Adipocyte (in vitro differentiated cells): ENCODE measurements at regions not wholly inside any gene's neighbourhood (a gene's known extent, or its start where the extent isn't known, plus 50 kb on each side); places are given as distances from the start of the nearest gene placed in this dataset.
"Not testable (repeated sequence)": the region's sequence is repeated elsewhere in the genome, so short reads cannot be mapped to it uniquely, and the experiment has no call there.

ENCODE experiments used
- DNase-seq: peaks from one replicate; pipeline ENCODE4 v3.0.0-alpha.2; 2015; ENCODE audit warnings: low read depth
- H3K27me3 ChIP-seq: replicated peaks from 2 replicates; pipeline ENCODE4 v1.7.0; 2013; ENCODE audit warnings: mild to moderate bottlenecking, low read length, moderate library complexity; ENCODE audit not compliant: control insufficient read depth, insufficient read depth
- H3K36me3 ChIP-seq: 2 replicates; pipeline ENCODE4 v1.7.0; 2013; ENCODE audit warnings: low read length, mild to moderate bottlenecking, moderate library complexity; ENCODE audit not compliant: control insufficient read depth, insufficient read depth, severe bottlenecking
- H3K4me1 ChIP-seq: 2 replicates; pipeline ENCODE4 v1.7.0; 2013; ENCODE audit warnings: mild to moderate bottlenecking, low read length, moderate library complexity; ENCODE audit not compliant: control insufficient read depth, insufficient read depth
- H3K4me3 ChIP-seq: 2 replicates; pipeline ENCODE4 v1.7.0; 2013; ENCODE audit warnings: mild to moderate bottlenecking, low read length, moderate library complexity
- H3K9ac ChIP-seq: 2 replicates; pipeline ENCODE4 v1.7.0; 2013; ENCODE audit warnings: mild to moderate bottlenecking, low read length, moderate library complexity
- H3K9me3 ChIP-seq: 2 replicates; pipeline ENCODE4 v1.7.0; 2013; ENCODE audit warnings: mild to moderate bottlenecking, low read length, moderate library complexity; ENCODE audit not compliant: control insufficient read depth

- no peak for DNase-seq
- Histone ChIP-seq H3K36me3 (no peaks in the 10 kb centered on the region), H3K9me3 (no peaks in the 10 kb centered on the region), H3K9ac (no peak overlapping the region), H3K4me1 (no peaks in the 10 kb centered on the region), H3K27me3 (no peaks in the 10 kb centered on the region), H3K4me3 (no peak overlapping the region)
Observed at GRCh38 chr1:73356485-73356884, 841.5 kb downstream of the LRRIQ3 start.

- no peak overlapping the region for H3K9ac ChIP-seq
- H3K36me3 ChIP-seq = no peaks in the 10 kb centered on the region
- no peaks in the 10 kb centered on the region for H3K4me1 ChIP-seq
- H3K27me3 ChIP-seq = no peaks in the 10 kb centered on the region
- DNase-seq = no peak
- no peaks in the 10 kb centered on the region for H3K9me3 ChIP-seq
- H3K4me3 ChIP-seq = no peak overlapping the region
Observed at GRCh38 chr1:73343947-73344346, 854.0 kb downstream of the LRRIQ3 start.

DNA sequence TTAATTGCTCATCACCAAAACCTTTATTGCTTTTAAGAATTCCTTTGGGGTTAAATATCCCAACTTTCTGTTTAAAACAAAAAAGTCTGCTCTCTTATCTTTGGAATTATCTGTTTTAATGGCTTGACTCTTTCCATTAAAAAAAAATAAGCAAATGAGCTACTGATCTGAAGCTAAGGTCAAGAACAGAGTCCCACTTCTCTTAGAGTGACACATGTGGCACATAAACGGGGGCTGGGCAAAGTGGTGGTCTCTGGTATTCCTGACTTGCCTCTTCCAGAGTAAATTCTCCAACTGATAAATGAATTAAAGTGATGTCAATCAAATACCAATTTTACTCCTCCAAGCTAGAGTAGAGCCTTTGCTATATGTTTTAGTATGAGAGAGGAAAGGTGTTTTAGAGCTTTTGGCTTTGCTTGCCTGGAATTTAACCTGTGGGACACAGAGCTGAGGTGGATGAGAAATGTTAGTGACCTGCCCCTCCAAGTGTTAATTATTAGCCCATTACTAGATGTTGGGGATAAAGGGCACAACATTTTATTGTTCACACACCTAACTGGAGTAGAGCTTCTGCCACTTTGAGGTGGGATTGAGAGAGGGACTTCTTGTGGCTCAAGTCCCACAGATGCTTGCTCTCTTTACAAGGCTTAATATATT is 864.0 kb downstream of the LRRIQ3 start:
- Histone ChIP-seq H3K4me3 (no peak overlapping the region), H3K9me3 (peaks cover 29% of the 10 kb centered on the region), H3K27me3 (no peaks in the 10 kb centered on the region), H3K4me1 (no peaks in the 10 kb centered on the region), H3K36me3 (no peaks in the 10 kb centered on the region), H3K9ac (no peak overlapping the region)
- DNase-seq = no peak

DNA sequence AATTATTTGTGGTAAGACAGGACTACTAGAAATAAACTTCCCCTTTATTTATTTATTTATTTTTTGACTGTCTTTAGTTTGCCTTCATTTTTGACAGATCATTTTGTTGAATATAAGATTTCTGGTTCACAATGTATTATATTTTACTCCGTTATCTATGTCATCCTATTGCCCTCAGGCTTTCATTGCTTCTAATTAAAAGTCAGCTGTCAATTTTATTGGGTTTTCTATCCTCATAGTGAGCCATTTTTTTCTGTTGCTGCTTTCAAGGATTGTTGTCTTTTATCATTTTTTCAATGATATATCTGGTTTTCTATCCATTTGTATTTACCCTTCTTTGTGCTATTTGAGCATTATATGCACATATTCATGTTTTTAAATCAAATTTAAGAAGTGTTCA is 866.2 kb downstream of the LRRIQ3 start:
- Histone ChIP-seq H3K9ac (no peak overlapping the region), H3K27me3 (no peaks in the 10 kb centered on the region), H3K4me1 (no peaks in the 10 kb centered on the region), H3K4me3 (no peak overlapping the region), H3K36me3 (no peaks in the 10 kb centered on the region), H3K9me3 (peaks cover 29% of the 10 kb centered on the region)
- no peak for DNase-seq

DNA sequence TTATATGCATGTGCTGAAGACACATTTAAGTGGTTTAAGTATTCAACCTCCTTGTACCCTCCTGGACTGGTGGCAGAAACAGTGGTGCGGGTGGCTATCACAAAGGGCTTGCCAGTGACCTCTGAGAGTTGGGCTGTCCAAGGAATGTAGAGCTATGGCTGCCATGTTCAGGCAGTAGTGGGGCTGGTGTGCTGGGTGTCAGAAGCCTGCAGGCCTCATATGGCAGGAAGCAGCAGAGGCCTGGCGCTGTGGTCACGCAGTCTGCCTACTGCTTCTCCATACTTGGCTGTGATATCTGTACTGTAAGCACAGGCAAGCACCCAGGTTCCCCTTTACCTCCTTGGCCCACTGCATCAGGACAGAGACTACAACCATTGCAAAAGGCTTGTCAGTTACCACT is 870.0 kb downstream of the LRRIQ3 start:
- Histone ChIP-seq H3K36me3 (no peaks in the 10 kb centered on the region), H3K4me3 (no peak overlapping the region), H3K9me3 (peaks cover 24% of the 10 kb centered on the region), H3K9ac (no peak overlapping the region), H3K4me1 (no peaks in the 10 kb centered on the region), H3K27me3 (no peaks in the 10 kb centered on the region)
- no peak for DNase-seq

GRCh38 chr1:73327180-73327793 is 870.7 kb downstream of the LRRIQ3 start:
- Histone ChIP-seq H3K9ac (no peak overlapping the region), H3K9me3 (peaks cover 21% of the 10 kb centered on the region), H3K27me3 (no peaks in the 10 kb centered on the region), H3K4me3 (no peak overlapping the region), H3K36me3 (no peaks in the 10 kb centered on the region), H3K4me1 (no peaks in the 10 kb centered on the region)
- DNase-seq = no peak

DNA sequence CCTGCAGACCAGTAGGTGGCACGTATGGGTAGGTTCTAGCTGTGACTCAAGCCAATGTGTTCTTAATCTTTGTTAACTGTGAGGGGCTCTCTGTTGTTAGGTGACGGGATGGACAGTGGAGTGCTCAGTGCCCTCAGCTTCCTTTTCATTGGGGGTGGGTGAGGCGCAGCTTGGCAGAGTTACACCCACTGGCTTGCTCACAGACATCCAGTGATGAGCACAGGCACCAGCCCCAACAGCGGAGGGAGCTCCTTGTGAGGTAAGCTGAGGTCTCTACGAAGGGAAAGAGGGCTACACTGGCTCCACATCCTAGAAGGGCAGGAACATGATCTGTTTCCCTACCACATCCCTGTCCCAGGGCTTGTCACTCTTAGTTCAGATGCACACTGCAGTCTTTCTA is 871.3 kb downstream of the LRRIQ3 start:
- Histone ChIP-seq H3K9ac (no peak overlapping the region), H3K4me3 (no peak overlapping the region), H3K27me3 (no peaks in the 10 kb centered on the region), H3K4me1 (no peaks in the 10 kb centered on the region), H3K36me3 (no peaks in the 10 kb centered on the region), H3K9me3 (peaks cover 15% of the 10 kb centered on the region)
- DNase-seq = no peak

DNA sequence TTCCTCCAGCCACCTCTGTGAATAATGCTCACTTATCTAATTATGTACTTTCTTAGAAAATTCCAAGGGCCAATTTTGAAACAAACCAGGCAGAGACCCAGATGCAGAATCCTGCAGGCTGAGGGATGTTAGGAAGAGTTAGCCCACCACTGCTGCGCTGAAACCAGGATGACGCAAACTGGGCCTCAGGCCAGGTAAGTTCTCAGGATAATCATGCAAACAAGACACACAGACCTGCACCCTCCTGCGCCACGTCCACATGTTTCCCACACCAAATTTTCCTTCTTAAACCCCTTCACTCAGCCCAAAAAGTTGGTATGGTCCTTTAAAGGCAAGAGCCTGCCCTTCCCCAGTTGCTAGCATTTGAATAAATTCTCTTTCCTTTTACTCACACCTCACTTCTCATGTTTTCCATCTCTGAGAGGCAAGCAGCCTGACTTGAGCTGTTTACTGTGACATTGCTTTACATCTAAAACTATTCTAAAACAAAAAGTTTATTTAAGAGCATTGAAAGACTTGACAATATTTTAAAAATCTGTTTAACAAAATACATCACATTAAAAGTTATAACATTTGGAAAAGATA is 887.1 kb downstream of the LRRIQ3 start:
- Histone ChIP-seq H3K27me3 (no peaks in the 10 kb centered on the region), H3K4me3 (no peak overlapping the region), H3K4me1 (no peaks in the 10 kb centered on the region), H3K36me3 (no peaks in the 10 kb centered on the region), H3K9ac (no peak overlapping the region), H3K9me3 (no peaks in the 10 kb centered on the region)
- no peak for DNase-seq

DNA sequence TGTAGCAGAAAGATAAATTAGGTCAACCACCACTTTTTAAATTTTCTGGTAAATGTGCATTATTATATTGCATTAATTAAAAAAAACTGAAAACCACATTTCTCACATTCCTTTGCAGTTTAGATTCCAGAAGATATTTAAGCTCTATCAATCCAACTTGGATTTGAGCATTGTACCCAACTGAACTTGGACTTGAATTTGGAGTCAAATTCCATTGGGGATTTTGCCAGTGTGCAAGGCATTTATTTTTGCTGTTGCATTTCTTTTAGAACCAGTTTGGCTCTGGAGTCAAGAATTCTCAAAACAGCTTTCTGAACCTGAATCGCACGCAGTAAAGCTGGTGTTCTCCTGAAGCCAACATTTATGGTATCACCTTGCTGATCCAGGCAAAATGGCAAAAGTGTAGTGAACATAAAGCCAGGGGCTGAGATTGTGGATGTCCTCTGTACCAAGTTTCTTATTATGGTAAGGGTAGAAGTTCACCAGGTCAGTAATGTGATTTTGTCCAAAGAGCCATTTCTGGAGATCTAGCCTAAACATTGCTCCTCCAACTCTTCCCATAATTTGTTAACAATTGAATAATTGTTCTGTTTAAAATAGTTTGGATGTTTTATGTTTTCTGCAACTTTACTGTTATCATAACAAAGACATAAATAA is 890.9 kb downstream of the LRRIQ3 start:
- Histone ChIP-seq H3K27me3 (no peaks in the 10 kb centered on the region), H3K4me3 (no peak overlapping the region), H3K36me3 (no peaks in the 10 kb centered on the region), H3K9me3 (no peaks in the 10 kb centered on the region), H3K4me1 (no peaks in the 10 kb centered on the region), H3K9ac (no peak overlapping the region)
- DNase-seq = no peak

DNA sequence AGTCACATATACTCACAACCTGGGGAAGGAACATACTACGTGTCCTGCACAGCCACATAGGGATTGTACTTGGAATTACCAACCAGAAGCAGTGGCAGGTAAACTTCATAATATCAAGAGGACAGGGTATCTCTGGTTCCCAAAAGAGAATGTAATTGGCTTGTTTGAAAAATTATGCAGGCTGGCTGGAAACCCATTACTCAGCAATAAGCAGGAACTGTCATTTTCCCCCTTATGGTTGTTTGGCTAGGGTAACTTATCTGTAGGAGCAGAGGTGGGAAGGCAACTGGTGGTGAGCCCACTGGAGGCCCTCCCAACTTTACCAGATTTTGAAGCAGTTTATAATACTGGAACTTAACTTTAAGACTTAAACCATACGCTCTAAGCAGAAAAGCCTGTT is 924.1 kb downstream of the LRRIQ3 start:
- Histone ChIP-seq H3K27me3 (no peaks in the 10 kb centered on the region), H3K36me3 (no peaks in the 10 kb centered on the region), H3K9ac (no peak overlapping the region), H3K4me3 (no peak overlapping the region), H3K9me3 (peaks cover 13% of the 10 kb centered on the region), H3K4me1 (no peaks in the 10 kb centered on the region)
- no peak for DNase-seq

GRCh38 chr1:73245196-73245595 is 952.8 kb downstream of the LRRIQ3 start:
- not testable (repeated sequence) for H3K9ac ChIP-seq, H3K27me3 ChIP-seq, H3K36me3 ChIP-seq, DNase-seq, H3K4me1 ChIP-seq, H3K4me3 ChIP-seq
- H3K9me3 ChIP-seq = peaks cover 34% of the 10 kb centered on the region
